Liver (tissue), 3 donors: ENCODE measurements at regions not wholly inside any gene's neighbourhood (a gene's known extent, or its start where the extent isn't known, plus 50 kb on each side); places are given as distances from the start of the nearest gene placed in this dataset.

Source experiments
- ATF3 ChIP-seq: IDR thresholded peaks from 2 replicates; pipeline ENCODE4 v1.6.1; 2016; ENCODE audit warnings: antibody characterized with exemption
- CTCF ChIP-seq: fragments of 150-350 bp; IDR thresholded peaks from 2 replicates; pipeline ENCODE4 v1.5.1; 2017; ENCODE audit warnings: improper control_type of control experiment, low read depth, low read length; ENCODE audit not compliant: missing input control
- EGR1 ChIP-seq, 2 donors: IDR thresholded peaks; 2 replicates each; pipeline ENCODE4 v1.6.1; 2016 to 2018; ENCODE audit warnings: antibody characterized with exemption in 2 of 2, low read depth in 2 of 2
- FOXA1 ChIP-seq: IDR thresholded peaks from 2 replicates; pipeline ENCODE4 v1.6.1; 2016; ENCODE audit warnings: antibody characterized with exemption
- GABPA ChIP-seq, 2 donors: IDR thresholded peaks in 1 of 2; conservative IDR thresholded peaks in 1 of 2; 2 replicates each; pipeline ENCODE4 v1.6.1; 2016; ENCODE audit warnings: antibody characterized with exemption in 2 of 2, mild to moderate bottlenecking in 1 of 2, moderate library complexity in 1 of 2
- RAD21 ChIP-seq, 2 donors: IDR thresholded peaks; 2 replicates each; pipeline ENCODE4 v1.6.1; 2016; ENCODE audit warnings: antibody characterized with exemption in 2 of 2, mild to moderate bottlenecking in 2 of 2
- REST ChIP-seq: IDR thresholded peaks from 2 replicates; pipeline ENCODE4 v1.6.1; 2016; ENCODE audit warnings: antibody characterized with exemption, mild to moderate bottlenecking
- RXRA ChIP-seq, 2 donors: IDR thresholded peaks; 2 replicates each; pipeline ENCODE4 v1.6.1; 2017 to 2018; ENCODE audit warnings: antibody characterized with exemption in 2 of 2, mild to moderate bottlenecking in 1 of 2
- SP1 ChIP-seq: IDR thresholded peaks from 2 replicates; pipeline ENCODE4 v1.6.1; 2018; ENCODE audit warnings: antibody characterized with exemption, mild to moderate bottlenecking
- TAF1 ChIP-seq: conservative IDR thresholded peaks from 2 replicates; pipeline ENCODE4 v1.6.1; 2016; ENCODE audit warnings: antibody characterized with exemption, mild to moderate bottlenecking
- YY1 ChIP-seq: IDR thresholded peaks from 2 replicates; pipeline ENCODE4 v1.6.1; 2016; ENCODE audit warnings: antibody characterized with exemption, mild to moderate bottlenecking
- TF ChIP-seq, protein P1 (sequence below): IDR thresholded peaks from 2 replicates; pipeline ENCODE4 v1.6.1; 2016; ENCODE audit warnings: antibody characterized with exemption
- donor health status: healthy.
- donor health status: healthy.

GRCh38 chr3:184453296-184453695 lies 73.4 kb downstream of the CHRD start:
- no peak for TF ChIP-seq CTCF
- TF ChIP-seq FOXA1: no peak
- TF ChIP-seq, protein P1, sequence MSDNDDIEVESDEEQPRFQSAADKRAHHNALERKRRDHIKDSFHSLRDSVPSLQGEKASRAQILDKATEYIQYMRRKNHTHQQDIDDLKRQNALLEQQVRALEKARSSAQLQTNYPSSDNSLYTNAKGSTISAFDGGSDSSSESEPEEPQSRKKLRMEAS: no peak
- TF ChIP-seq REST: no peak
- no peak for TF ChIP-seq RAD21 (IDR thresholded peaks at IDR 0.05)
- no peak for TF ChIP-seq GABPA (IDR thresholded peaks at IDR 0.05 in 1 of 2, conservative IDR thresholded peaks at IDR 0.05 in 1 of 2)
- TF ChIP-seq EGR1 (IDR thresholded peaks at IDR 0.05; ENCODE audit: low read depth in 2 of 2): no peak
- TF ChIP-seq ATF3: no peak
- no peak for TF ChIP-seq TAF1
- no peak for TF ChIP-seq YY1
- no peak for TF ChIP-seq RXRA (IDR thresholded peaks at IDR 0.05)
- no peak for TF ChIP-seq SP1
